ENCODE measurements at regions not wholly inside any gene's neighbourhood (a gene's known extent, or its start where the extent isn't known, plus 50 kb on each side); places are given as distances from the start of the nearest gene placed in this dataset.
"Not testable (repeated sequence)": the region's sequence is repeated elsewhere in the genome, so short reads cannot be mapped to it uniquely, and the experiment has no call there.

GRCh38 chr3:39657075-39657474, 152.3 kb upstream of the MYRIP start:
- no peak for DNase-seq

GRCh38 chr3:39657775-39658174, 151.6 kb upstream of the MYRIP start:
- no peak for DNase-seq

- DNase-seq = no peak
Observed at GRCh38 chr3:39664931-39665330, 144.5 kb upstream of the MYRIP start.

GRCh38 chr3:39665441-39665840, 144.0 kb upstream of the MYRIP start:
- DNase-seq = no peak

- peak; percentile 13 to 51 for DNase-seq
Observed at GRCh38 chr3:39668420-39668819, 141.0 kb upstream of the MYRIP start.

- DNase-seq = no peak
Observed at GRCh38 chr3:39671116-39671515, 138.3 kb upstream of the MYRIP start.

GRCh38 chr3:39671600-39671999, 137.8 kb upstream of the MYRIP start:
- DNase-seq = no peak

GRCh38 chr3:39705351-39705900, 104.0 kb upstream of the MYRIP start:
- no peak for DNase-seq

- peak in 1 of 2 experiments; percentile 45 for DNase-seq
Observed at GRCh38 chr3:39707314-39707909, 102.0 kb upstream of the MYRIP start.

- no peak for DNase-seq
Observed at GRCh38 chr3:39712413-39713048, 96.9 kb upstream of the MYRIP start.

GRCh38 chr3:39713341-39713740, 96.1 kb upstream of the MYRIP start:
- not testable (repeated sequence) for DNase-seq

- DNase-seq = no peak
Observed at GRCh38 chr3:39716849-39717248, 92.6 kb upstream of the MYRIP start.

- no peak for DNase-seq
Observed at GRCh38 chr3:39718674-39719595, 90.5 kb upstream of the MYRIP start.

- no peak for DNase-seq
Observed at GRCh38 chr3:39721076-39721475, 88.3 kb upstream of the MYRIP start.

GRCh38 chr3:39724233-39724846, 85.1 kb upstream of the MYRIP start:
- DNase-seq = no peak

- DNase-seq = no peak
Observed at GRCh38 chr3:39725321-39725720, 84.1 kb upstream of the MYRIP start.

- no peak for DNase-seq
Observed at GRCh38 chr3:39727415-39727814, 82.0 kb upstream of the MYRIP start.

- no peak for DNase-seq
Observed at GRCh38 chr3:39733804-39734203, 75.6 kb upstream of the MYRIP start.

GRCh38 chr3:39739658-39740057, 69.8 kb upstream of the MYRIP start:
- not testable (repeated sequence) for DNase-seq

GRCh38 chr3:39744746-39745145, 64.7 kb upstream of the MYRIP start:
- no peak for DNase-seq

- DNase-seq = no peak
Observed at GRCh38 chr3:39748002-39748401, 61.4 kb upstream of the MYRIP start.

GRCh38 chr3:39748763-39749162, 60.6 kb upstream of the MYRIP start:
- no peak for DNase-seq

GRCh38 chr3:39750712-39751111, 58.7 kb upstream of the MYRIP start:
- no peak for DNase-seq

All from SW 1271 (cell line).